ENCODE measurements at regions not wholly inside any gene's neighbourhood (a gene's known extent, or its start where the extent isn't known, plus 50 kb on each side); places are given as distances from the start of the nearest gene placed in this dataset.
"Not testable (repeated sequence)": the region's sequence is repeated elsewhere in the genome, so short reads cannot be mapped to it uniquely, and the experiment has no call there.

DNA sequence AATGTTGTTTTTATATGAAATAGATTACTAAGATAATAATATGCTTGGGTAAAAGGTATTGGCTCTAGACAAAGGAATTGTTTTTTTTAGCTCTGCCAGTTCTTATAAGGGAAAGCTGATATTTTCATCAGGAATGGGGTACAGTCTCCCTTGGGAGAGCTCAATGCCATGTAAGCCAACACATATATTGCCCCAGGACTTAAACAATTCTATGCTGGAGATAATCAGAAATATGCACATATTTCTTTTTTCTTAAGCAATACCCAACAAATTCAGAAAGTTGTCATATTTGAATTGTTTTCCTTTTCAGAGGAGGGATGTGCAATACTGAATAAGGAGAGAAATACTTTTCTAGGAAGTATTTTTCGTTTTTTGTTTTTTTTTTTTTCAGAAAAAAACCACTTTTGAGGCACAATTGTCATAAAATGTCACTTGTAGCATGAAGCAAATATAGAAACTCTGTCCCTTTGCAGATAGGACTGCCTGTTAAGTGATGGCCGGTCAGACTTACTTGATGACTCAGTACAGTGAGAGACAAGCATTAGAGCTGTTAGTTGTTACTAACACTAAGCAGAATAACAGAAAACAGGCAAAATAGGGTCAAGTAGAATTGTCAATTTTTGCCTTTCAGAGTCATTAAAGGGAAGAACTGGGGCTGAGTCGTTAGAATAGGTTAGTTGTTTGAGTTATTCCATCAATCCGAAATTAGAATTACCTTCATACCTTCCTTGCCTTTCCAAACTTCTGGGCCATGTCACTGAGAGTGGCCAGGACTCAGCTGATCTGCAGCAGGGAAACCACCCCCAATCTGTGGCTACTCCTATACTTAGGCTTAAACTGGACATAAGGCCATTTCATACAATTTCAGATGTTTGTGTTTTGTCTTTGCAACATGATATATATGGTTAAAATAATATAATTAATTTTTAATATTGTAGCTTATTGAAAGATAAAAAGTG, 168.1 kb downstream of the SLC38A4 start:
- Mint-ChIP-seq H3K27ac (peak overlapping the region; percentile 92), H3K9me3 (no peaks in the 10 kb centered on the region), H3K27me3 (ENCODE audit: insufficient read depth) (no peaks in the 10 kb centered on the region), H3K4me3 (no peak overlapping the region), H3K36me3 (ENCODE audit: low read depth) (peaks cover 14% of the 10 kb centered on the region; the same call in 1 of the 2 replicates), H3K4me1 (ENCODE audit: low read depth) (peaks cover 59% of the 10 kb centered on the region)
- DNase-seq, result peak; percentile 23
- TF ChIP-seq, protein P1, sequence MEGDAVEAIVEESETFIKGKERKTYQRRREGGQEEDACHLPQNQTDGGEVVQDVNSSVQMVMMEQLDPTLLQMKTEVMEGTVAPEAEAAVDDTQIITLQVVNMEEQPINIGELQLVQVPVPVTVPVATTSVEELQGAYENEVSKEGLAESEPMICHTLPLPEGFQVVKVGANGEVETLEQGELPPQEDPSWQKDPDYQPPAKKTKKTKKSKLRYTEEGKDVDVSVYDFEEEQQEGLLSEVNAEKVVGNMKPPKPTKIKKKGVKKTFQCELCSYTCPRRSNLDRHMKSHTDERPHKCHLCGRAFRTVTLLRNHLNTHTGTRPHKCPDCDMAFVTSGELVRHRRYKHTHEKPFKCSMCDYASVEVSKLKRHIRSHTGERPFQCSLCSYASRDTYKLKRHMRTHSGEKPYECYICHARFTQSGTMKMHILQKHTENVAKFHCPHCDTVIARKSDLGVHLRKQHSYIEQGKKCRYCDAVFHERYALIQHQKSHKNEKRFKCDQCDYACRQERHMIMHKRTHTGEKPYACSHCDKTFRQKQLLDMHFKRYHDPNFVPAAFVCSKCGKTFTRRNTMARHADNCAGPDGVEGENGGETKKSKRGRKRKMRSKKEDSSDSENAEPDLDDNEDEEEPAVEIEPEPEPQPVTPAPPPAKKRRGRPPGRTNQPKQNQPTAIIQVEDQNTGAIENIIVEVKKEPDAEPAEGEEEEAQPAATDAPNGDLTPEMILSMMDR (IDR thresholded peaks at IDR 0.05), result no peak

DNA sequence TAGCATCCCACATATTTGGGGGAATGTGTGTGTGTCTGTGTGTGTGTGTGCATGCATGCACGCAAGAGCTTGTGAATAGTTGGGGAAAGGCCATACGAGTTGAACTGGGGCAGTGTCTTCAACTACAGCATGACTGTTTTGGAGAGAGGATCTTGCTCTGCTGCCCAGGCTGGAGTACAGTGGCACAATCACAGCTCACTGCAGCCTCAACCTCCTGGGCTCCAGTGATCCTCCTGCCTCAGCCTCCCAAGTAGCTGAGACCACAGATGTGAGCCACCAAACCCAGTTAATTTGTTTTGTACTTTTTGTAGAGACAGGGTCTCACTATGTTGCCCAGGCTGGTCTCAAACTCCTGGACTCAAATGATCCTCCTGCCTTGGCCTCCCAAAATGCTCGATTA, 169.8 kb downstream of the SLC38A4 start:
- DNase-seq; H3K9me3 Mint-ChIP-seq; H3K4me3 Mint-ChIP-seq; H3K27ac Mint-ChIP-seq; H3K27me3 Mint-ChIP-seq (ENCODE audit: insufficient read depth): not testable (repeated sequence)
- peaks cover 14% of the 10 kb centered on the region; the same call in 1 of the 2 replicates for H3K36me3 Mint-ChIP-seq (ENCODE audit: low read depth)
- peaks cover 51% of the 10 kb centered on the region for H3K4me1 Mint-ChIP-seq (ENCODE audit: low read depth)

DNA sequence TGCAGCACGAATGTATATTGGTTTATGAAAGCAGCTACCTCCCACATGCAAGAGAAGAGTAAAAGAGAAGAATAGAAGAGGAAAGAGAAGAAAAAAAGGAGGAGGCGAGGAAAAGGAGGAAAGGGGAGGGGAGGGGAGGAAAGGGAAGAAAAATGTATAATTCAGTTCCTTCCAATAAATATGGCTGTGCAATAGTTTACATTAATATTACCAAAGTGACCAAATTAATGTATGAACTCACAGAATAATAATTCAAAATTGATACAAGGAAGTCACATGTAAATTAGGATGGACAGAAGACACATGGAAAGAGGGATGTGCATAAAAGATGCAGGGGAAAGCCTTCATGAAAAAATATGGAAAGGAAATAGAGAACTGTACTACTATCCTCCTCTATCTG, 172.5 kb downstream of the SLC38A4 start:
- Mint-ChIP-seq H3K4me1 (ENCODE audit: low read depth) (peaks cover 37% of the 10 kb centered on the region), H3K36me3 (ENCODE audit: low read depth) (peaks cover 21% of the 10 kb centered on the region), H3K27ac (no peak overlapping the region), H3K27me3 (ENCODE audit: insufficient read depth) (no peaks in the 10 kb centered on the region; the same call in 1 of the 2 replicates), H3K9me3 (peaks cover 7% of the 10 kb centered on the region; the same call in 1 of the 2 replicates), H3K4me3 (no peak overlapping the region)
- TF ChIP-seq, protein P1 (IDR thresholded peaks at IDR 0.05), result no peak
- no peak for DNase-seq

DNA sequence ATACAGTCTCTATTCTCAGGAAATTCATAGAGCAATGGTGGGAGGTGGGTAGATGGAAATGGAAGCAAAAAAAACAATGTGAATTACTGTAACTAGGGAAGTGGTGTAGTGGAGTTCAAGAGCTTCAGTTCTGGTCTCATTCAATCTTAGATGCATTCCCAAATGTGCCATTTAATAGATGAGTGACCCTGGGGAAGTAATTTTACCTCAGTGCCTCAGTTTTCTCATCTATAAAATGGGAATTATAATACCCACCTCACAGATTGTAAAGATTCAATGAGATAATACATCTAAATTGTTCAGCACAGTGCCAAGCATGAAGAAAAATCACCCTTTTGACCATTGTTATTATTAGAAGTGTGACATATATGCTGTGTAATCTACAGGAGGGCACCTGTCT, 173.1 kb downstream of the SLC38A4 start:
- Mint-ChIP-seq H3K27me3 (ENCODE audit: insufficient read depth) (no peaks in the 10 kb centered on the region; the same call in 1 of the 2 replicates), H3K27ac (no peak overlapping the region), H3K4me3 (no peak overlapping the region), H3K4me1 (ENCODE audit: low read depth) (peaks cover 30% of the 10 kb centered on the region), H3K9me3 (peaks cover 7% of the 10 kb centered on the region; the same call in 1 of the 2 replicates), H3K36me3 (ENCODE audit: low read depth) (peaks cover 22% of the 10 kb centered on the region)
- TF ChIP-seq, protein P1 (IDR thresholded peaks at IDR 0.05), result no peak
- no peak for DNase-seq

DNA sequence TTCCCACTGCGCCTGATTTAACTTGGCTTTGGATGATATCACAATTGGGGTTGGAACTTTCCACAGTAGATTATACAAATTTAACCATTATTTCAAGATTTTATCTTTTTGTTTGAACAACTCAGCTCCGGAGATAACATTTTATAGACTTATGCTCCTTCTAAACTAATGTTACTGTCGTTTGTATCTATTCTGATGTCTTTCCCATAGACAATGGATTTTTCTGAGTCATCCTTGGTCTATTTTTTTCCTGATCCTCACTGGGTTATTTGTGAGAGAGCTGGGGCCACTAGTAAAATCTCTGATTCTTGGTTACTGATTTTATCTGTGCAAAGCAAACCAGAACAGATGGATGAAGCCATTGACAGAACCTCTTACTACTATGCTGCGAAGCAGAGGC, 175.1 kb downstream of the SLC38A4 start:
- H3K4me3 Mint-ChIP-seq, result peak overlapping the region; percentile 3; the same call in 1 of the 2 replicates
- H3K9me3 Mint-ChIP-seq, result peaks cover 7% of the 10 kb centered on the region; the same call in 1 of the 2 replicates
- peak; percentile 71 for DNase-seq
- peaks cover 29% of the 10 kb centered on the region for H3K36me3 Mint-ChIP-seq (ENCODE audit: low read depth)
- H3K27ac Mint-ChIP-seq, result peak overlapping the region; percentile 70
- H3K27me3 Mint-ChIP-seq (ENCODE audit: insufficient read depth), result no peaks in the 10 kb centered on the region; the same call in 1 of the 2 replicates
- peaks cover 21% of the 10 kb centered on the region for H3K4me1 Mint-ChIP-seq (ENCODE audit: low read depth)
- TF ChIP-seq, protein P1 (IDR thresholded peaks at IDR 0.05), result no peak

DNA sequence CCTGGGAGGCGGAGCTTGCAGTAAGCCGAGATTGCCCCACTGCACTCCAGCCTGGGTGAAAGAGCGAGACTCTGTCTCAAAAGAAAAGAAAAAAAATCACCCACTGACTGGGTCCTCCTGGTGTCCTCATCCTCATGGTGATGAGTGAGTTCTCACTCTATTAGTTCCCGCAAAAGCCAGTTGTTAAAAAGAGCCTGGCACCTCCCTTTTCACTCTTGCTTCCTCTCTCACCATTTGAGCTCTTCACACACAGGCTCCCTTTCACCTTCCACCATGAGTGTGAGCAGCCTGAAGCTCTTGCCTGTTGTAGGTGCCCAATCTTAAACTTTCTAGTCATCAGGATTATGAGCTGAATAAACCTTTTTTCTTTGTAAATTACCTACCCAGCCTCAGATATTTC, 176.4 kb downstream of the SLC38A4 start:
- H3K27ac Mint-ChIP-seq, result no peak overlapping the region
- H3K4me3 Mint-ChIP-seq, result no peak overlapping the region
- H3K9me3 Mint-ChIP-seq, result peaks cover 7% of the 10 kb centered on the region; the same call in 1 of the 2 replicates
- TF ChIP-seq, protein P1 (IDR thresholded peaks at IDR 0.05), result no peak
- no peak for DNase-seq
- H3K27me3 Mint-ChIP-seq (ENCODE audit: insufficient read depth), result no peaks in the 10 kb centered on the region; the same call in 1 of the 2 replicates
- peaks cover 23% of the 10 kb centered on the region for H3K36me3 Mint-ChIP-seq (ENCODE audit: low read depth)
- H3K4me1 Mint-ChIP-seq (ENCODE audit: low read depth), result peaks cover 21% of the 10 kb centered on the region

Measured in HFFc6 (cell line).